Mucosa of descending colon (tissue), 3 donors: ENCODE measurements at regions not wholly inside any gene's neighbourhood (a gene's known extent, or its start where the extent isn't known, plus 50 kb on each side); places are given as distances from the start of the nearest gene placed in this dataset.
"Not testable (repeated sequence)": the region's sequence is repeated elsewhere in the genome, so short reads cannot be mapped to it uniquely, and the experiment has no call there.

Experiments
- ATAC-seq: fragments of 200-7000 bp; cut with Tn5 transposase; one replicate; pipeline ENCODE4 v1.9.1; 2020; ENCODE audit warnings: mild to moderate bottlenecking, moderate library complexity
- DNase-seq, 3 donors: peaks; one replicate each; pipeline ENCODE4 v3.0.0-alpha.2; 2020
- H3K36me3 ChIP-seq: fragments of 200-600 bp; one replicate; pipeline ENCODE4 v1.8.0; 2021; ENCODE audit warnings: low read depth, mild to moderate bottlenecking
- H3K4me1 ChIP-seq: fragments of 200-600 bp; one replicate; pipeline ENCODE4 v1.8.0; 2021; ENCODE audit warnings: low read depth, mild to moderate bottlenecking
- H3K4me3 ChIP-seq: fragments of 200-600 bp; one replicate; pipeline ENCODE4 v1.8.0; 2021; ENCODE audit warnings: mild to moderate bottlenecking
- H3K9me3 ChIP-seq: fragments of 200-600 bp; one replicate; pipeline ENCODE4 v1.8.0; 2021; ENCODE audit warnings: mild to moderate bottlenecking
- intact Hi-C, 2 donors: fragments of 100-400 bp; cut with DNase I in 1 of 2; cut with micrococcal nuclease in 1 of 2; formaldehyde crosslinking; loops; one replicate each; pipeline versions ENCODE4 v1.11.0 to v1.11.1; 2022; cut with DNase I, micrococcal nuclease
- donor health status: DM: no; HTN: no; CAD: no; lungs with moderate emphysema.
- donor health status: DM: no; HTN: no; CAD: no.
- donor health status: DM: no; HTN: yes; CAD: no.

GRCh38 chr9:41035276-41035675 is 93.2 kb downstream of the FOXD4L6 start:
- H3K4me1 ChIP-seq, ATAC-seq, H3K36me3 ChIP-seq, H3K9me3 ChIP-seq, intact Hi-C loops, DNase-seq, H3K4me3 ChIP-seq: not testable (repeated sequence)

- peak; percentile 25 for ATAC-seq
- H3K4me1 ChIP-seq, H3K4me3 ChIP-seq, intact Hi-C loops, H3K9me3 ChIP-seq, DNase-seq, H3K36me3 ChIP-seq: not testable (repeated sequence)
These were observed 93.7 kb downstream of the FOXD4L6 start for GRCh38 chr9:41034699-41035197.

DNA sequence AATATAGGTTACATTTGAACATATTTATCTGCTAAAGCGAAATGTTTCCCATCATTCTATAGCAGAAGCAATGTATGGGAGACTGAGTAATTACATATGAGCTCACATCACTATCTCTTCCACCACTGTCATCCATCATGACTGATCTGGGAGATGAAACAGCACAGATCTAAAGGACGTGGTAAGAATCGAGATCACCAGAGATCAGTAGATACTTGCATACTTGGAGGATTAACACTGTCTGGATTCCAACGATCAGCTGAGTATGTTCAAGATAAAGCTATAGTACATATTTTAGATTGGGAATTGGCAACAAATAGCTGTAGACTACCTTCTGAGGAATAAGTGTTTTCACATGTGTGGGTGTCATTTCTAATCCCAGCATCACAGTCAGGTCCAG is 94.6 kb downstream of the FOXD4L6 start:
- DNase-seq, intact Hi-C loops: not testable (repeated sequence)
- peak; percentile 20 for ATAC-seq

GRCh38 chr9:41033360-41033759 is 95.1 kb downstream of the FOXD4L6 start:
- H3K4me1 ChIP-seq, H3K4me3 ChIP-seq, H3K36me3 ChIP-seq, H3K9me3 ChIP-seq, intact Hi-C loops, DNase-seq, ATAC-seq: not testable (repeated sequence)

More for the DNA sequence above, 94.6 kb downstream of the FOXD4L6 start:
- not testable (repeated sequence) for H3K36me3 ChIP-seq, H3K4me1 ChIP-seq, H3K9me3 ChIP-seq, H3K4me3 ChIP-seq

DNA sequence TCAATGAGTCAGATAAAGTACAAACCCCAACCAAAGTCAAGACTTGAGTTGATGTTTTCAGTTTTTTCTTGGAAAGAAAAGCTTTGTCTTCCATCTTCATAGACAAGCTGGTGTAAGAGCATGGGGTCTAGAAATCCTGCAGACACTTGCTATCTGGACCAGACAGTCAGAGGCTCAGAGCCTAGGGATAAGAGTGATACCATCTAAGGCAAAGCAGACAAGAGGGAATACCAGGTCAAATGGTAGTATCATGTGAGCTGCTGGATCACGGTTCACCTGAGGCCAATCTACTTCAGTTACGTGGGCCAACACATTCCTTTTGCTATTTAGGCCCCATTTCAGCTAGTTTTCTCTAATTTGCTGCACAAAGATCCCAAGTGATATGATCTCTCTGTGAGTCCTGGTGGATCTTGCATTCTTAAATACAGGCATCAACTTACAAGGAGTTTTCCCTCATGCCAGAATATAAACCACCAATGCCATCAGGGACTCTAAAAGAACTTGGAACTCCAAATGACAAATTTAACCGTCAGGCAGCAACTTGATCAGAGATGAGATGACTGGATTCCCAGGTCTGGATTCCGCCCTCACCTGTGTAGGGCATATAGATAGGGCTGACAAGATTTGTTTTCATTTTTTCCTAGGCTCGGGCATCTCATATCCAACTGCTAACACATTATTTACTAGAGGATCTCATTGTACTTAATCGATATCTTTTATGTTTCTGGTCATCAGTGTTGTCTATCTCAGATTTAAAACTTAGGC is 101.4 kb downstream of the FOXD4L6 start:
- intact Hi-C loops, ATAC-seq, H3K36me3 ChIP-seq: not testable (repeated sequence)

GRCh38 chr9:41022365-41022764 is 106.1 kb downstream of the FOXD4L6 start:
- H3K36me3 ChIP-seq, intact Hi-C loops, H3K9me3 ChIP-seq, ATAC-seq, H3K4me1 ChIP-seq, DNase-seq, H3K4me3 ChIP-seq: not testable (repeated sequence)

More for the DNA sequence above, 101.4 kb downstream of the FOXD4L6 start:
- not testable (repeated sequence) for H3K9me3 ChIP-seq, H3K4me1 ChIP-seq, H3K4me3 ChIP-seq, DNase-seq

- intact Hi-C loops, H3K4me1 ChIP-seq, DNase-seq, H3K4me3 ChIP-seq, H3K9me3 ChIP-seq, H3K36me3 ChIP-seq, ATAC-seq: not testable (repeated sequence)
These were observed 108.5 kb downstream of the FOXD4L6 start for GRCh38 chr9:41019858-41020562.

DNA sequence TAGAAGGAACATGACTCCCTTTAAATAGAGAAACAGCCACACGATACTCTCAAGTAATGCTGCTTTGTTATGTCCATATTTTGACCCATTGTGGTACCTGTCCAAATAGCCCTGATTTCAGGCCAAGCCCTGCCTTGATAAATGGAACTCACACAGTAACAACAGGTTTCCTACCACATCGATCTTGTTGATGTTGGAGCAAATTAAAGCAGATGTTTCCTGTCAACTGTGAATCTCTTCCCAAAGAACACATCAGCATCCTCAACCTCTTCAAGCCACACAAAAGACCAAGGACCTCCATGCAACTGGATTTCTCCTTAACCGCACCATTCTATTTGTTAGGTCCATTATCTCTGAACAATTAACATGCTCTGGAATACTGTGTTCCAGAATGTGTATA is 109.5 kb downstream of the FOXD4L6 start:
- DNase-seq, H3K36me3 ChIP-seq, H3K4me1 ChIP-seq, H3K9me3 ChIP-seq, ATAC-seq, intact Hi-C loops, H3K4me3 ChIP-seq: not testable (repeated sequence)

DNA sequence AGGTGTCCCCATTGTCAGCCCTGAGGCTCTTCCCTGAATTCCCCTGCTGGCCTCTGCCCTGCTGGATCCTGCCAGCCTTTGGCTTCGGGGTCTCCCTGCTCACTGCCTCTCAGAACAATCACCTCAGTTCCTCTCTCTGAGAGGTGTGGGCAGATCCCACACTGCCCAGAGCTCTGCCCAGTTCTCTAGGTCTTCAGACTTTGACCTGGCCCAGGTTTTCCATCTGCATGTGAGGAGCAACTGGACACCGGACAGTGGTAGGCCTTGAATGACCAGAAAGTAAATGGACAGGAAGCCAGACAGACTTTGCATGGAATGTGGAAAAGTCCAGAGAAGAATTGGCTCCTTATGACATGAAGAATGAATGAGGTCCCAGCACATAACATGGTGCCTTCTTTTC is 111.8 kb downstream of the FOXD4L6 start:
- peak; percentile 27 for ATAC-seq

GRCh38 chr9:40999952-41000700 is 128.4 kb downstream of the FOXD4L6 start:
- H3K36me3 ChIP-seq, DNase-seq, intact Hi-C loops, H3K9me3 ChIP-seq, H3K4me1 ChIP-seq, ATAC-seq, H3K4me3 ChIP-seq: not testable (repeated sequence)

More for the DNA sequence above, 111.8 kb downstream of the FOXD4L6 start:
- H3K36me3 ChIP-seq, H3K9me3 ChIP-seq, DNase-seq, H3K4me1 ChIP-seq, intact Hi-C loops, H3K4me3 ChIP-seq: not testable (repeated sequence)

DNA sequence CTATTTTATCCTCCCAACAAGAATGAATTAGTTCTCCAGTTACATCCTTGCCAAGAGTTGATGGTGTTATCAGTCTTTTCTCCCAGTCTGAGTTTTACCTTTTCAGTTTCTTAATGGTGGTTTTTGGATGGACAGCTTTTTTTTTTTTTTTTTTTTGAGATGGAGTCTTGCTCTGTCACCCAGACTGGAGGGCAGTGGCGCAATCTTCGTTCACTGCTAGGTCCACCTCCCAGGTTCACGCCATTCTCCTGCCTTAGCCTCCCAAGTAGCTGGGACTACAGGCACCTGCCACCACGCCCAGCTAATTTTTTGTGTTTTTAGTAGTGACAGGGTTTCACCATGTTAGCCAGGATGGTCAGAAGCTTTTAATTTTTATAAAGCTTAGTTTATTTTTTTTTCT is 133.0 kb downstream of the FOXD4L6 start:
- intact Hi-C loops, H3K9me3 ChIP-seq, H3K4me3 ChIP-seq, DNase-seq, H3K36me3 ChIP-seq, ATAC-seq, H3K4me1 ChIP-seq: not testable (repeated sequence)

GRCh38 chr9:40993842-40994241 is 134.6 kb downstream of the FOXD4L6 start:
- H3K9me3 ChIP-seq, DNase-seq, H3K36me3 ChIP-seq, intact Hi-C loops, H3K4me1 ChIP-seq, ATAC-seq, H3K4me3 ChIP-seq: not testable (repeated sequence)

- H3K9me3 ChIP-seq, ATAC-seq, DNase-seq, H3K4me1 ChIP-seq, H3K4me3 ChIP-seq, H3K36me3 ChIP-seq, intact Hi-C loops: not testable (repeated sequence)
These were observed 135.1 kb downstream of the FOXD4L6 start for GRCh38 chr9:40993375-40993774.

GRCh38 chr9:40992472-40992821 is 136.0 kb downstream of the FOXD4L6 start:
- H3K9me3 ChIP-seq, H3K36me3 ChIP-seq, H3K4me1 ChIP-seq, intact Hi-C loops: not testable (repeated sequence)
- DNase-seq = peak in 1 of 3 donors; percentile 89
- ATAC-seq = peak; percentile 32
- peak overlapping the region; percentile 74 for H3K4me3 ChIP-seq
